ENCODE measurements at regions not wholly inside any gene's neighbourhood (a gene's known extent, or its start where the extent isn't known, plus 50 kb on each side); places are given as distances from the start of the nearest gene placed in this dataset.

GRCh38 chr22:44615146-44615545, 86.9 kb upstream of the PRR5 start:
- no peak for DNase-seq (ENCODE audit: low read depth)

GRCh38 chr22:44613196-44613595, 88.8 kb upstream of the PRR5 start:
- DNase-seq (ENCODE audit: low read depth) = no peak

- DNase-seq (ENCODE audit: low read depth) = no peak
Measured at GRCh38 chr22:44611880-44612496, 90.0 kb upstream of the PRR5 start.

GRCh38 chr22:44610071-44610470, 91.9 kb upstream of the PRR5 start:
- DNase-seq (ENCODE audit: low read depth) = no peak

GRCh38 chr22:44609400-44609988, 92.5 kb upstream of the PRR5 start:
- no peak for DNase-seq (ENCODE audit: low read depth)

- no peak for DNase-seq (ENCODE audit: low read depth)
Measured at GRCh38 chr22:44608597-44609399, 93.2 kb upstream of the PRR5 start.

GRCh38 chr22:44606126-44606525, 95.9 kb upstream of the PRR5 start:
- DNase-seq (ENCODE audit: low read depth) = no peak

- no peak for DNase-seq (ENCODE audit: low read depth)
Measured at GRCh38 chr22:44605486-44605885, 96.5 kb upstream of the PRR5 start.

- no peak for DNase-seq (ENCODE audit: low read depth)
Measured at GRCh38 chr22:44604991-44605390, 97.0 kb upstream of the PRR5 start.

GRCh38 chr22:44604455-44604854, 97.5 kb upstream of the PRR5 start:
- no peak for DNase-seq (ENCODE audit: low read depth)

GRCh38 chr22:44603767-44604166, 98.2 kb upstream of the PRR5 start:
- no peak for DNase-seq (ENCODE audit: low read depth)

GRCh38 chr22:44601725-44602124, 100.3 kb upstream of the PRR5 start:
- DNase-seq (ENCODE audit: low read depth) = no peak

- DNase-seq (ENCODE audit: low read depth) = no peak
Measured at GRCh38 chr22:44601189-44601588, 100.8 kb upstream of the PRR5 start.

GRCh38 chr22:44600207-44600785, 101.7 kb upstream of the PRR5 start:
- DNase-seq (ENCODE audit: low read depth) = no peak

GRCh38 chr22:44599500-44600140, 101.6 kb upstream of the RTL6 start:
- DNase-seq (ENCODE audit: low read depth) = no peak

- DNase-seq (ENCODE audit: low read depth) = no peak
Measured at GRCh38 chr22:44599084-44599483, 101.1 kb upstream of the RTL6 start.

- peak; percentile 24 for DNase-seq (ENCODE audit: low read depth)
Measured at GRCh38 chr22:44597616-44598015, 99.6 kb upstream of the RTL6 start.

- no peak for DNase-seq (ENCODE audit: low read depth)
Measured at GRCh38 chr22:44596396-44597125, 98.5 kb upstream of the RTL6 start.

GRCh38 chr22:44595841-44596341, 97.9 kb upstream of the RTL6 start:
- DNase-seq (ENCODE audit: low read depth) = no peak

- no peak for DNase-seq (ENCODE audit: low read depth)
Measured at GRCh38 chr22:44594951-44595350, 96.9 kb upstream of the RTL6 start.

GRCh38 chr22:44592824-44593148, 94.8 kb upstream of the RTL6 start:
- no peak for DNase-seq (ENCODE audit: low read depth)
